Endothelial cell (in vitro differentiated cells): ENCODE measurements at regions not wholly inside any gene's neighbourhood (a gene's known extent, or its start where the extent isn't known, plus 50 kb on each side); places are given as distances from the start of the nearest gene placed in this dataset.

Source experiments
- DNase-seq: peaks from one replicate; pipeline ENCODE4 v3.0.0; 2021; ENCODE audit warnings: low spot score
- H3K27ac Mint-ChIP-seq: one replicate; pipeline ENCODE4 v1.8.0; 2021; ENCODE audit warnings: mixed read lengths, inconsistent platforms; ENCODE audit not compliant: unreplicated experiment
- H3K27me3 Mint-ChIP-seq: one replicate; pipeline ENCODE4 v1.8.0; 2021; ENCODE audit warnings: mild to moderate bottlenecking, moderate library complexity, mixed read lengths, inconsistent platforms; ENCODE audit not compliant: unreplicated experiment
- H3K36me3 Mint-ChIP-seq: one replicate; pipeline ENCODE4 v1.8.0; 2021; ENCODE audit warnings: mild to moderate bottlenecking, low read depth, mixed read lengths, inconsistent platforms; ENCODE audit not compliant: unreplicated experiment
- H3K4me1 Mint-ChIP-seq: one replicate; pipeline ENCODE4 v1.8.0; 2021; ENCODE audit warnings: mild to moderate bottlenecking, mixed read lengths, inconsistent platforms; ENCODE audit not compliant: unreplicated experiment
- H3K4me3 Mint-ChIP-seq: one replicate; pipeline ENCODE4 v1.8.0; 2021; ENCODE audit warnings: mild to moderate bottlenecking, mixed read lengths, inconsistent platforms; ENCODE audit not compliant: unreplicated experiment
- H3K9me3 Mint-ChIP-seq: one replicate; pipeline ENCODE4 v1.8.0; 2021; ENCODE audit warnings: mixed read lengths, inconsistent platforms; ENCODE audit not compliant: unreplicated experiment
- CTCF ChIP-seq: fragments of 200-600 bp; sonication (generic); IDR thresholded peaks from one replicate; pipeline ENCODE4 v1.5.0; 2021; ENCODE audit warnings: antibody characterized with exemption; ENCODE audit not compliant: unreplicated experiment

- DNase-seq, result no peak
- Mint-ChIP-seq H3K9me3 (no peaks in the 10 kb centered on the region), H3K4me1 (no peaks in the 10 kb centered on the region), H3K27ac (no peak overlapping the region), H3K4me3 (no peak overlapping the region), H3K36me3 (no peaks in the 10 kb centered on the region), H3K27me3 (no peaks in the 10 kb centered on the region)
- no peak for TF ChIP-seq CTCF
Measured at GRCh38 chr5:8520917-8521316, 652.0 kb downstream of the MTRR start.

- no peak for DNase-seq
- Mint-ChIP-seq H3K4me3 (no peak overlapping the region), H3K4me1 (no peaks in the 10 kb centered on the region), H3K27me3 (no peaks in the 10 kb centered on the region), H3K27ac (no peak overlapping the region), H3K36me3 (no peaks in the 10 kb centered on the region), H3K9me3 (no peaks in the 10 kb centered on the region)
- no peak for TF ChIP-seq CTCF
Measured at GRCh38 chr5:8521991-8522390, 653.0 kb downstream of the MTRR start.

- H3K27me3 Mint-ChIP-seq, result no peaks in the 10 kb centered on the region
- no peak overlapping the region for H3K4me3 Mint-ChIP-seq
Measured at GRCh38 chr5:8522646-8523045, 653.7 kb downstream of the MTRR start.

GRCh38 chr5:8523501-8523900 is 654.6 kb downstream of the MTRR start:
- Mint-ChIP-seq H3K4me3 (no peak overlapping the region), H3K4me1 (no peaks in the 10 kb centered on the region), H3K36me3 (no peaks in the 10 kb centered on the region), H3K27me3 (no peaks in the 10 kb centered on the region), H3K27ac (no peak overlapping the region), H3K9me3 (no peaks in the 10 kb centered on the region)
- DNase-seq, result no peak
- TF ChIP-seq CTCF, result no peak

More at GRCh38 chr5:8522646-8523045, 653.7 kb downstream of the MTRR start:
- TF ChIP-seq CTCF, result no peak
- no peaks in the 10 kb centered on the region for H3K36me3 Mint-ChIP-seq
- H3K9me3 Mint-ChIP-seq, result no peaks in the 10 kb centered on the region
- no peak overlapping the region for H3K27ac Mint-ChIP-seq
- no peak for DNase-seq
- H3K4me1 Mint-ChIP-seq, result no peaks in the 10 kb centered on the region

GRCh38 chr5:8525819-8526218 is 656.9 kb downstream of the MTRR start:
- Mint-ChIP-seq H3K4me3 (no peak overlapping the region), H3K27me3 (no peaks in the 10 kb centered on the region), H3K27ac (no peak overlapping the region), H3K9me3 (no peaks in the 10 kb centered on the region), H3K4me1 (no peaks in the 10 kb centered on the region), H3K36me3 (no peaks in the 10 kb centered on the region)
- no peak for TF ChIP-seq CTCF
- DNase-seq, result no peak
